Esophagus muscularis mucosa (tissue), 4 donors: ENCODE measurements at regions not wholly inside any gene's neighbourhood (a gene's known extent, or its start where the extent isn't known, plus 50 kb on each side); places are given as distances from the start of the nearest gene placed in this dataset.

Experiments used
- CTCF ChIP-seq, 3 experiments: fragments of 200-600 bp in 2 of 3; fragments of 450-650 bp in 1 of 3; sonication (generic) in 2 of 3; IDR thresholded peaks; one replicate each; pipeline ENCODE4 v1.5.1; 2017 to 2019; ENCODE audit warnings: antibody characterized with exemption in 3 of 3, mild to moderate bottlenecking in 2 of 3, moderate library complexity in 1 of 3
- EP300 ChIP-seq: sonication (generic); formaldehyde crosslinking; IDR thresholded peaks from one replicate; pipeline ENCODE4 v1.6.1; 2017; ENCODE audit warnings: antibody characterized with exemption
- POLR2A ChIP-seq: fragments of 450-650 bp; IDR thresholded peaks from one replicate; pipeline ENCODE4 v1.6.1; 2017; ENCODE audit warnings: antibody characterized with exemption, moderate library complexity, mild to moderate bottlenecking, low read depth
- POLR2AphosphoS5 ChIP-seq, 2 donors: sonication (generic); formaldehyde crosslinking; IDR thresholded peaks; one replicate each; pipeline ENCODE4 v1.6.1; 2017; ENCODE audit warnings: antibody characterized with exemption in 2 of 2

GRCh38 chr14:33859306-33859705 lies 91.6 kb downstream of the EGLN3 start:
- no peak for TF ChIP-seq CTCF (IDR thresholded peaks at IDR 0.05)
- TF ChIP-seq POLR2A: no peak
- TF ChIP-seq EP300: no peak
- no peak for TF ChIP-seq POLR2AphosphoS5 (IDR thresholded peaks at IDR 0.05)
